ENCODE measurements at regions not wholly inside any gene's neighbourhood (a gene's known extent, or its start where the extent isn't known, plus 50 kb on each side); places are given as distances from the start of the nearest gene placed in this dataset.

GRCh38 chr3:66121318-66121717 is 82.6 kb upstream of the MAGI1 start:
- Histone ChIP-seq H3K9ac (ENCODE audit: low read depth, low read length) (no peak overlapping the region), H3K4me1 (ENCODE audit: insufficient read depth, low read length) (peaks cover 9% of the 10 kb centered on the region), H3K27ac (ENCODE audit: low read depth, low read length) (no peak overlapping the region), H3K9me3 (ENCODE audit: insufficient read depth, low read depth, low read length) (no peaks in the 10 kb centered on the region), H3K36me3 (ENCODE audit: insufficient read depth, low read length) (no peaks in the 10 kb centered on the region), H3K4me3 (ENCODE audit: low read length) (no peak overlapping the region), H3K27me3 (ENCODE audit: insufficient read depth, low read length) (no peaks in the 10 kb centered on the region)
- 85% methylated on average over 6 of the region's 6 CpGs for WGBS

GRCh38 chr3:66115858-66116654 is 77.3 kb upstream of the MAGI1 start:
- H3K9ac ChIP-seq (ENCODE audit: low read depth, low read length) = no peak overlapping the region
- H3K27ac ChIP-seq (ENCODE audit: low read depth, low read length) = peak overlapping the region; percentile 34

GRCh38 chr3:66113542-66113941 is 74.8 kb upstream of the MAGI1 start:
- Histone ChIP-seq H3K36me3 (ENCODE audit: insufficient read depth, low read length) (no peaks in the 10 kb centered on the region), H3K27ac (ENCODE audit: low read depth, low read length) (no peak overlapping the region), H3K4me3 (ENCODE audit: low read length) (no peak overlapping the region), H3K4me1 (ENCODE audit: insufficient read depth, low read length) (peaks cover 13% of the 10 kb centered on the region), H3K27me3 (ENCODE audit: insufficient read depth, low read length) (no peaks in the 10 kb centered on the region), H3K9me3 (ENCODE audit: insufficient read depth, low read depth, low read length) (no peaks in the 10 kb centered on the region), H3K9ac (ENCODE audit: low read depth, low read length) (no peak overlapping the region)
- WGBS = 100% methylated on average over 1 of the region's 1 CpG

More at GRCh38 chr3:66115858-66116654, 77.3 kb upstream of the MAGI1 start:
- Histone ChIP-seq H3K4me3 (ENCODE audit: low read length) (no peak overlapping the region), H3K9me3 (ENCODE audit: insufficient read depth, low read depth, low read length) (no peaks in the 10 kb centered on the region), H3K27me3 (ENCODE audit: insufficient read depth, low read length) (no peaks in the 10 kb centered on the region), H3K4me1 (ENCODE audit: insufficient read depth, low read length) (peaks cover 16% of the 10 kb centered on the region), H3K36me3 (ENCODE audit: insufficient read depth, low read length) (no peaks in the 10 kb centered on the region)
- WGBS = 76% methylated on average over 5 of the region's 6 CpGs

GRCh38 chr3:66110840-66111239 is 72.1 kb upstream of the MAGI1 start:
- Histone ChIP-seq H3K9me3 (ENCODE audit: insufficient read depth, low read depth, low read length) (no peaks in the 10 kb centered on the region), H3K4me3 (ENCODE audit: low read length) (no peak overlapping the region), H3K36me3 (ENCODE audit: insufficient read depth, low read length) (no peaks in the 10 kb centered on the region), H3K9ac (ENCODE audit: low read depth, low read length) (no peak overlapping the region), H3K27ac (ENCODE audit: low read depth, low read length) (no peak overlapping the region), H3K4me1 (ENCODE audit: insufficient read depth, low read length) (peaks cover 9% of the 10 kb centered on the region), H3K27me3 (ENCODE audit: insufficient read depth, low read length) (no peaks in the 10 kb centered on the region)
- WGBS = 71% methylated on average over 6 of the region's 6 CpGs

GRCh38 chr3:66107855-66108254 is 69.1 kb upstream of the MAGI1 start:
- WGBS = 73% methylated on average over 4 of the region's 4 CpGs

GRCh38 chr3:66106788-66107187 is 68.1 kb upstream of the MAGI1 start:
- Histone ChIP-seq H3K9ac (ENCODE audit: low read depth, low read length) (no peak overlapping the region), H3K36me3 (ENCODE audit: insufficient read depth, low read length) (no peaks in the 10 kb centered on the region), H3K4me3 (ENCODE audit: low read length) (no peak overlapping the region), H3K4me1 (ENCODE audit: insufficient read depth, low read length) (peaks cover 6% of the 10 kb centered on the region), H3K27me3 (ENCODE audit: insufficient read depth, low read length) (no peaks in the 10 kb centered on the region), H3K27ac (ENCODE audit: low read depth, low read length) (no peak overlapping the region), H3K9me3 (ENCODE audit: insufficient read depth, low read depth, low read length) (no peaks in the 10 kb centered on the region)
- 77% methylated on average over 2 of the region's 2 CpGs for WGBS

More at GRCh38 chr3:66107855-66108254, 69.1 kb upstream of the MAGI1 start:
- Histone ChIP-seq H3K27ac (ENCODE audit: low read depth, low read length) (no peak overlapping the region), H3K4me3 (ENCODE audit: low read length) (no peak overlapping the region), H3K27me3 (ENCODE audit: insufficient read depth, low read length) (no peaks in the 10 kb centered on the region), H3K4me1 (ENCODE audit: insufficient read depth, low read length) (peaks cover 6% of the 10 kb centered on the region), H3K9me3 (ENCODE audit: insufficient read depth, low read depth, low read length) (no peaks in the 10 kb centered on the region), H3K9ac (ENCODE audit: low read depth, low read length) (no peak overlapping the region), H3K36me3 (ENCODE audit: insufficient read depth, low read length) (no peaks in the 10 kb centered on the region)

GRCh38 chr3:66104535-66104934 is 65.8 kb upstream of the MAGI1 start:
- H3K4me3 ChIP-seq (ENCODE audit: low read length) = no peak overlapping the region
- H3K9me3 ChIP-seq (ENCODE audit: insufficient read depth, low read depth, low read length) = no peaks in the 10 kb centered on the region
- peaks cover 6% of the 10 kb centered on the region for H3K4me1 ChIP-seq (ENCODE audit: insufficient read depth, low read length)
- H3K27me3 ChIP-seq (ENCODE audit: insufficient read depth, low read length) = no peaks in the 10 kb centered on the region
- no peak overlapping the region for H3K9ac ChIP-seq (ENCODE audit: low read depth, low read length)
- no peaks in the 10 kb centered on the region for H3K36me3 ChIP-seq (ENCODE audit: insufficient read depth, low read length)
- H3K27ac ChIP-seq (ENCODE audit: low read depth, low read length) = no peak overlapping the region

- Histone ChIP-seq H3K9ac (ENCODE audit: low read depth, low read length) (no peak overlapping the region), H3K27ac (ENCODE audit: low read depth, low read length) (no peak overlapping the region), H3K4me3 (ENCODE audit: low read length) (no peak overlapping the region), H3K4me1 (ENCODE audit: insufficient read depth, low read length) (peaks cover 6% of the 10 kb centered on the region), H3K36me3 (ENCODE audit: insufficient read depth, low read length) (no peaks in the 10 kb centered on the region), H3K9me3 (ENCODE audit: insufficient read depth, low read depth, low read length) (no peaks in the 10 kb centered on the region), H3K27me3 (ENCODE audit: insufficient read depth, low read length) (no peaks in the 10 kb centered on the region)
- WGBS = 92% methylated on average over 2 of the region's 3 CpGs
These were observed 65.0 kb upstream of the MAGI1 start for GRCh38 chr3:66103729-66104128.

GRCh38 chr3:66101901-66102300 is 63.2 kb upstream of the MAGI1 start:
- no peak overlapping the region for H3K9ac ChIP-seq (ENCODE audit: low read depth, low read length)
- no peaks in the 10 kb centered on the region for H3K36me3 ChIP-seq (ENCODE audit: insufficient read depth, low read length)
- 93% methylated on average over 3 of the region's 3 CpGs for WGBS
- H3K4me1 ChIP-seq (ENCODE audit: insufficient read depth, low read length) = no peaks in the 10 kb centered on the region
- no peak overlapping the region for H3K27ac ChIP-seq (ENCODE audit: low read depth, low read length)
- no peaks in the 10 kb centered on the region for H3K9me3 ChIP-seq (ENCODE audit: insufficient read depth, low read depth, low read length)
- H3K27me3 ChIP-seq (ENCODE audit: insufficient read depth, low read length) = no peaks in the 10 kb centered on the region
- H3K4me3 ChIP-seq (ENCODE audit: low read length) = no peak overlapping the region

- no peak overlapping the region for H3K27ac ChIP-seq (ENCODE audit: low read depth, low read length)
- no peaks in the 10 kb centered on the region for H3K4me1 ChIP-seq (ENCODE audit: insufficient read depth, low read length)
- 82% methylated on average over 1 of the region's 1 CpG for WGBS
- no peaks in the 10 kb centered on the region for H3K36me3 ChIP-seq (ENCODE audit: insufficient read depth, low read length)
- no peak overlapping the region for H3K4me3 ChIP-seq (ENCODE audit: low read length)
- no peaks in the 10 kb centered on the region for H3K27me3 ChIP-seq (ENCODE audit: insufficient read depth, low read length)
- no peaks in the 10 kb centered on the region for H3K9me3 ChIP-seq (ENCODE audit: insufficient read depth, low read depth, low read length)
- no peak overlapping the region for H3K9ac ChIP-seq (ENCODE audit: low read depth, low read length)
These were observed 60.9 kb upstream of the MAGI1 start for GRCh38 chr3:66099541-66100065.

GRCh38 chr3:66098436-66098835 is 59.7 kb upstream of the MAGI1 start:
- Histone ChIP-seq H3K27me3 (ENCODE audit: insufficient read depth, low read length) (no peaks in the 10 kb centered on the region), H3K4me3 (ENCODE audit: low read length) (no peak overlapping the region), H3K27ac (ENCODE audit: low read depth, low read length) (no peak overlapping the region), H3K9ac (ENCODE audit: low read depth, low read length) (no peak overlapping the region), H3K9me3 (ENCODE audit: insufficient read depth, low read depth, low read length) (no peaks in the 10 kb centered on the region), H3K36me3 (ENCODE audit: insufficient read depth, low read length) (no peaks in the 10 kb centered on the region), H3K4me1 (ENCODE audit: insufficient read depth, low read length) (no peaks in the 10 kb centered on the region)
- WGBS = 77% methylated on average over 4 of the region's 4 CpGs
